Stimulated activated CD8-positive, alpha-beta memory T cell treated with anti-CD3 and anti-CD28 coated beads, Interleukin-4, amount 100 ng/mL, for 4 hours (primary cell): ENCODE measurements at regions not wholly inside any gene's neighbourhood (a gene's known extent, or its start where the extent isn't known, plus 50 kb on each side); places are given as distances from the start of the nearest gene placed in this dataset.
"Not testable (repeated sequence)": the region's sequence is repeated elsewhere in the genome, so short reads cannot be mapped to it uniquely, and the experiment has no call there.

Experiments used
- DNase-seq, 2 donors: peaks; one replicate each; pipeline ENCODE4 v3.0.0-alpha.2; 2020; ENCODE audit warnings: low read depth in 2 of 2, low spot score in 1 of 2

DNA sequence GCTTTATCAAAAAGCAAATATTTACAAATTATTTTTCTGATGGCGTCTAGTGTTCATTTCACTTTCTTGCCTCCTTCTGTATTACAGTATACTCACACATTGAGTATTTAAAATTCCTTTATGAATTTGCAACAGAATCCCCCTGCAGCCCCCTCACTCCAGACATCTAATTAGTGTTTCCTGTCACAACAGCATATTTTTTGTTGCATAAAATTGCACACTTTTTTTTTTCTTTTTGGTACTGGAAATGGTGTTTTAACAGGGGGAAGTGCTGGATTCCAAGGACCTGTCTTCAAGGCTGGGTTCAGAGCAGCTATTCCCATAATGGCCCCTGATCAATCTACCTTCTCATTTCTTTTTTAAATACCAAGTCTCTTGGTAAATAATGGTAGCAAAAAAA lies 184.3 kb upstream of the HMCN1 start:
- DNase-seq: no peak

- DNase-seq: no peak
These were observed 188.2 kb upstream of the HMCN1 start for GRCh38 chr1:185546029-185546428.

DNA sequence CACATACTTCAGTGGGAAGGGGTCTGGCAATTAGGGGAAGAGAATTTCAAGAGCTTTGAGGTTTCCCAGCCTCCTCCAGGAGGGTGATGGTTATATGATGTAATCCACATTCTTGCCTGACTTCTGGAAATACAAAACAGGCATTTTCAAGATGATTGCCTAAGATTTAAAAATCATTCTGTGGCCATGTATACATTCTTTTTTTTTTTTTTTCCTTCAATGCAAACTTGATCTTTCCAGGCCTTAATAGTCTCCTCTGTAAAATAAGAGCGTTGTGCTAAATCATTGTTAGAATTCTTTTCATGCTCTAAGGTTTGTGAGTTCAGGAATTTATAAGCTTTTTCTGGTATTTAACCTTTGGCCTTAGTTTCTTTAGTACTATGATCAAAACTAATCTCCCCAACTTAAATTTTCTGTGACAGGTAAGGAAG lies 192.3 kb upstream of the HMCN1 start:
- DNase-seq: no peak

GRCh38 chr1:185540295-185540694 lies 193.9 kb upstream of the HMCN1 start:
- DNase-seq: no peak

DNA sequence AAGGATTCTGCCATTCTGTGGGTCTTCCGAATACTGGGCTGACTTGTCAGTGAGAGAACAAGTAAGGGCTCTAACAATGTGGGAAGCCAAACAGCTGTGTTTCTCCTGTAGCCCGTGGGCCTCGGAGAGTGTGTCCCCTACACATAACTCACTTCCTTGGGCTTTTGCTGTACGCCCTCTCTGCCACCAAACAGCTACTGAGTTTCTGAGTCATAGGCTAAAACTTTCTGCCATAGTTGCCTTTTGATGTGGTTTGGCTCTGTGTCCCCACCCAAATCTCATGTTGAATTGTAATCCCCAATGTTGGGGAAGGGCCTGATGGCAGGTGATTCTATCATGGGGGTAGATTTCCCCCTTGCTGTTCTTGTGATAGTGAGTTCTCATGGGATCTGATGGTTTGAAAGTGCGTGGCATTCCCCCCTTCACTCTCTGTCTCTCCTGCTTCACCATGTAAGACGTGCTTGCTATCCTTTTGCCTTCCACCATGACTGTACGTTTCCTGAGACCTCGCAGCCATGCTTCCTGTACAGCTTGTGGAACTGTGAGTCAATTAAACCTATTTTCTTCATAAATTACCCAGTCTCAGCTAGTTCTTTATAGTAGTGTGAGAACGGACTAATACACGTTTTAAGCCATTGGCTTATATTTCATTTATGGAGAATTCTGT lies 194.8 kb upstream of the HMCN1 start:
- DNase-seq: no peak

DNA sequence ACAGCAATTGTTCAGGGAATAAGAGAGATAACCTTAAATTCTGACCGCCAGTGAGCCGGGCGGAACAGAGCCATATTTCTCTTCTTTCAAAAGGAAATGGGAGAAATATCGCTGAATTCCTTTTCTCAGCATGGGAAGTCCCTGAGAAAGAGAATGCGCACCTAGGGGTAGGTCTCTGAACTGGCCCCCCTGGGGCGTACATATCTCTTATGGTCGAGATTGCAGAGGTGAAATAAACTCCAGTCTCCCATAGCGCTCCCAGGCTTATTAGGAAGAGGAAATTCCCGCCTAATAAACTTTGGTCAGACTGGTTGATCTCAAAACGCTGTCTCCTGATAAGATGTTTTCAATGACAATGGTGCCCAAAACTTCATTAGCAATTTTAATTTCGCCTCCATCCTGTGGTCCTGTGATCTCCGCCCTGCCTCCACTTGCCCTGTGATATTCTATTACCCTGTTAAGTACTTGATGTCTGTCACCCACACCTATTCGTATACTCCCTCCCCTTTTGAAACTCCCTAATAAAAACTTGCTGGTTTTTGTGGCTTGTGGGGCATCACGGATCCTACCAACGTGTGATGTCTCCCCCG lies 195.8 kb upstream of the HMCN1 start:
- not testable (repeated sequence) for DNase-seq

GRCh38 chr1:185537596-185537995 lies 196.6 kb upstream of the HMCN1 start:
- DNase-seq: no peak

GRCh38 chr1:185536165-185536920 lies 197.8 kb upstream of the HMCN1 start:
- DNase-seq: no peak

GRCh38 chr1:185535621-185536020 lies 198.6 kb upstream of the HMCN1 start:
- DNase-seq: no peak

DNA sequence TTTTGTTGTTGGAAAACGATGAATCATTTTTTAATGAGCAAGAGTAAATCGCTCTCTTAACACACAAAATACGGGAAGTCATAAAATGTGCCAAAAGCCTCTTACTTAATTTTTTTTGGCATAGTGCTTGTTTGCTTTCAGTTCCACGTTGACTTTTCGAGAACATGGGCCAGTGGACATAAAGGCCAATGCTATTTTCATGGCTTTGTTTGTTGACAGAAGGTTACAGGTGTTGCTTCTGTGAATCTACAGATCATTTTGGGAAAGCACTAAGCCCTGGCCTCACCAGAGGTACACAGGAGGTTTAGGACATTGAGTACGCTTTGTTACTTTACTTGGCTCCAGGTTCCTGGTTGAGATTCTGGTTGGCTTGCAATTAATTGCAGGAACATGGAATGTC lies 199.4 kb upstream of the HMCN1 start:
- no peak for DNase-seq

DNA sequence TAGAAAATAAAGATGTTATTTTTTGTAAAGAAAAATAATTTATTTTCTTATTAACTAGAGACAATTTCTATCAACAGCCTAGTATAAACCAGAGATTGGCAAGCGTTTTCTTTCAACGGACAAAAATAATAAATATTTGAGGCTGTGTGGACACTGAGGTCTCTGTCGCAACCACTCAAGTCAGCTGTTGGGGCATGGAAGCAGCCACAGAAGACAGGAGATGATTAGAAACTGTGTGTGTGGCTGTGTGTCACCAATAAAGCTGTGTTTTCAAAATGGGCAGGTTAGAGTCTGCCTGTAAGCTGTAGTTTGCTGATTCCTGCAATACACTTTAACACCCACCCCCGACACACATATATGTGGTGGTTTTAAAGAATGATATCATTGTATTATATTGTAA lies 200.6 kb upstream of the HMCN1 start:
- DNase-seq: no peak

- no peak for DNase-seq
These were observed 201.3 kb upstream of the HMCN1 start for GRCh38 chr1:185532856-185533255.

- DNase-seq: no peak
These were observed 202.4 kb upstream of the HMCN1 start for GRCh38 chr1:185531838-185532237.

DNA sequence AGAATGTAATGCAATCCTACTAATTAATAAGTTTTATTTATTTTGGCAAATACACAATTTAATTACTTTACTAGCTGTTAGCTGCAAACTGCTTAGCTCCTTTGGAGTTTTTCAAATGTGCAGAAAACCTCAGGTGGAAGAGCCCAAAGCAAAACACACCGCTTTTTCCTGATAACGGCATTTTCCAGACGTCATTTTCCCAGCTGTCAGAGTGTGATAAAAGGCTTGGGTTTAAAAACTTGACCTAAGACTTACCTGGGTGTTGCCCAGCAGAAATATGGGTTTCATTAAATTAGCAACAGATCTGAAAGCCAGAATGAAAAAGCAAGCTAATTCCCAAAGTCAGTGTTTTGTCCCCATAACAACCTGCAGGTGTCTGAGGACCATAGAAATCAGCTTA lies 204.0 kb upstream of the HMCN1 start:
- DNase-seq: no peak

DNA sequence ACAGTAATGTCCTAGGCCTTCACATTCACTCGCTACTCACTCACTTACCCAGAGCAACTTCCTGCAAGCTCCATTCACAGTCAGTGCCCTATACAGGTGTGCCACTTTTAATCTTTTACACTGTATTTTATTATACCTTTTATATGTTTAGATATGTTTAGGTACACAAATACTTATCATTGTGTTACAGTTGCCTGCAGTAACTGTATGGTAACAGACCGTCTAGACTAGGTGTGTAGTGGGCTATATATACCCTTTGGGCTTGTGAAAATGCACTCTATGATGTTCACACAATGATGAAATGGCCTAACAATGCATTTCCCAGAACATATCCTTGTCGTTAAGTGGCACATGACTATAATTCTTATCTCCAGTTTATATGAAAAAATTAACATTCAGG lies 204.5 kb upstream of the HMCN1 start:
- no peak for DNase-seq

GRCh38 chr1:185528084-185528676 lies 206.0 kb upstream of the HMCN1 start:
- no peak for DNase-seq

- no peak for DNase-seq
These were observed 207.6 kb upstream of the HMCN1 start for GRCh38 chr1:185526344-185527307.

DNA sequence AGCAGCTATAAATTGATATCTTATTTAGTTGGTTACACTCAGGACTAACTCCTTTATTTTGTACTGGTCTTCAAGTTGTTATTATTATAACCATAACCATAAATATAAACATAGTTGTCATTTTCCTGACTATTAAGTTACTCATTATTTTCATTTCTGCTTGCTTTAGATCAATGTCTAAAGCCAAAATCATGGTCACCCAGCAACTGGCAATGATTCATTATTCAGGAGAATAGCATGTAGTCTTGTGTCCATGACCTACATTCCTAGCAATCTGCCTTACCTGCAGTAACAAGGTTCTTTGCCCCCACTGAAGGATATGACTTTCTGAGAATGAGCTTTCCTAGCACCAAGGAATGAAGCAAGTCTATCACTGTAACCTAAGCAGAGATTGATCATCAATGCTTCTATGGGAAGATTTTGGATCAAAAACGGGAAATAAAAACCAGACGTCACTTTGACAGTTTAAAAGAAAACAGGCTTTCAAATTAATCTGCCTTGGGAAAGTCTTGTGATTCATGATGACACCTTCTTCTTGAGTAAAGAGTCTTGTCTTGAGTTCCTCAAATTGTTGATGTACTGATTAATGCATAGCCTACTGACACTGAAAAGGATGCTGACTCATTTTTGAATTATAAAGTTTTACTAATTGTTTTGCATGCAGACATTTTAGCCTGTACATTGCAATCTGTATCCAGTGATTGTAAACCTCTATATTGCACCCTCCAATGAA lies 203.3 kb upstream of the IVNS1ABP start:
- DNase-seq: no peak

DNA sequence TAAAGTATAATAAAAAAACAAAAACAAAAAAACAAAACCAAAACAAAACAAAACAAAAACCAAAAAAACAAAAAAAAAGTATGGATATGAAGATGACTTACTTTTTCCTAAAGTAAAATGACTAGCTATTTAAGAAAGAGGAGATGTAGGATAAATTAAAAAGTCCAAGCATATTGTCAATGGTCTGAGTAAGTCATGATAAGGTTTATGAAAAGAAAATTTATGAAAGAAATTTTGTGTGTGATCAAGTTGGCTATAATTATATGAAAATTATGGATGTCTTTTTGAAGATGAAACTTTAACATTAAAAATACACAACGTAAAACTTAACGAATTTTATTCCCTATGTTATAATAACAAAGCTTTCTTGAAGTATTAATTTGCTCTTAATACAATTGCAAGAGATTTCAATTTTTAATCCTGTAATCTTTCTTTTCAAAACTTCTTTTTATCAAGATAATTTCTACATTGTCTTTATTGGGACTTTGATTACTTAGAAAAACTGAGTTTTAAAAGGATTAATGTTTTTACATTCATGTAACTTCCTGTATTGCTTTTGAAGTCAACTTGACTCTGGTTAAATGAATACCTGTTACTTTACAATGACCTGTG lies 200.9 kb upstream of the IVNS1ABP start:
- no peak for DNase-seq

- not testable (repeated sequence) for DNase-seq
These were observed 200.3 kb upstream of the IVNS1ABP start for GRCh38 chr1:185517301-185517700.
